ENCODE measurements at regions not wholly inside any gene's neighbourhood (a gene's known extent, or its start where the extent isn't known, plus 50 kb on each side); places are given as distances from the start of the nearest gene placed in this dataset.

- H3K23me2 ChIP-seq (ENCODE audit: insufficient read length, low read depth, low read length, poor library complexity, severe bottlenecking): no peaks in the 10 kb centered on the region
- no peaks in the 10 kb centered on the region for H4K20me1 ChIP-seq (ENCODE audit: control insufficient read depth, insufficient read depth, insufficient read length)
- no peak overlapping the region for H2AFZ ChIP-seq (ENCODE audit: low read length)
- no CpG with 5 or more reads among the region's 4 CpGs for WGBS (ENCODE audit: extremely low coverage, insufficient read length, low lambda C conversion rate)
- no peak overlapping the region for H3K9ac ChIP-seq (ENCODE audit: extremely low read depth, insufficient read length, low read length)
- no peak overlapping the region for H4K91ac ChIP-seq (ENCODE audit: insufficient read length, low read depth, low read length)
- H3K56ac ChIP-seq (ENCODE audit: insufficient read length, low read depth, low read length): no peak overlapping the region
- no peak overlapping the region for H2BK120ac ChIP-seq (ENCODE audit: low read depth, low read length, poor library complexity, severe bottlenecking)
- no peaks in the 10 kb centered on the region for H3K79me1 ChIP-seq (ENCODE audit: insufficient read depth, low read depth, low read length, poor library complexity, severe bottlenecking)
- H2BK5ac ChIP-seq (ENCODE audit: insufficient read length, low read length): no peak overlapping the region
- no peak overlapping the region for H4K5ac ChIP-seq (ENCODE audit: insufficient read length, low read depth, low read length)
- H2BK15ac ChIP-seq (ENCODE audit: low read depth, low read length): no peak overlapping the region
- H4K8ac ChIP-seq (replicated peaks; ENCODE audit: insufficient read length, low read depth, low read length): no peak overlapping the region
- Mint-ChIP-seq H3K36me3 (ENCODE audit: insufficient read depth in 1 of 3, low read depth in 3 of 3) (no peaks in the 10 kb centered on the region), H3K9me3 (no peaks in the 10 kb centered on the region), H3K27me3 (ENCODE audit: low read depth) (no peaks in the 10 kb centered on the region), H3K27ac (no peak overlapping the region), H3K4me1 (peaks cover 10% of the 10 kb centered on the region in 2 experiments; a peak in 3 of 4 replicates), H3K4me3 (no peak overlapping the region)
- H3K4ac ChIP-seq (ENCODE audit: low read depth, low read length): no peak overlapping the region
- no peak overlapping the region for H3K14ac ChIP-seq (ENCODE audit: insufficient read depth, low read length)
- no peak overlapping the region for H2BK12ac ChIP-seq (ENCODE audit: insufficient read length, low read depth, low read length)
- TF ChIP-seq CTCF (conservative IDR thresholded peaks at IDR 0.05): no peak
- H3K18ac ChIP-seq (ENCODE audit: insufficient read length, low read depth, low read length): no peak overlapping the region
- no peaks in the 10 kb centered on the region for H3K79me2 ChIP-seq (ENCODE audit: insufficient read depth, low read length)
- no peak overlapping the region for H2BK20ac ChIP-seq (ENCODE audit: low read depth, low read length, poor library complexity, severe bottlenecking)
- no peak overlapping the region for H3K4me2 ChIP-seq (ENCODE audit: insufficient read depth, insufficient read length, low read length)
- H3K27ac ChIP-seq (ENCODE audit: insufficient read length, low read depth, low read length): no peak overlapping the region
- no peak overlapping the region for H3T11ph ChIP-seq (ENCODE audit: low read length)
- DNase-seq: no peak
- H3K23ac ChIP-seq (ENCODE audit: insufficient read length, low read depth, low read length): no peak overlapping the region
- no peaks in the 10 kb centered on the region for H3K27me3 ChIP-seq (ENCODE audit: insufficient read depth, low read length)
- no peak overlapping the region for H2AK5ac ChIP-seq (ENCODE audit: insufficient read length, low read length)
- no peaks in the 10 kb centered on the region for H3K4me1 ChIP-seq (ENCODE audit: insufficient read depth, low read length)
- H3K9me3 ChIP-seq (ENCODE audit: control insufficient read depth, low read depth, low read length): no peaks in the 10 kb centered on the region
Measured at GRCh38 chr1:108082001-108082400, 117.0 kb upstream of the VAV3 start.
